Neural cell (in vitro differentiated cells): ENCODE measurements at regions not wholly inside any gene's neighbourhood (a gene's known extent, or its start where the extent isn't known, plus 50 kb on each side); places are given as distances from the start of the nearest gene placed in this dataset.

ENCODE experiments used
- H2AFZ ChIP-seq: fragments of 200-600, 300-800 bp; sonication (generic), shearing (Covaris generic); 2 replicates; pipeline ENCODE4 v1.6.0; 2014; ENCODE audit warnings: low read depth, mild to moderate bottlenecking, antibody characterized with exemption, low read length, moderate library complexity
- H3F3A ChIP-seq: fragments of 200-600 bp; shearing (Covaris generic); 2 replicates; pipeline ENCODE4 v1.6.1; 2016; ENCODE audit warnings: mild to moderate bottlenecking, moderate library complexity, mixed read lengths, antibody characterized with exemption, low read length; ENCODE audit not compliant: insufficient read depth, poor library complexity, severe bottlenecking
- H3K27ac ChIP-seq: fragments of 200-600, 300-800 bp; sonication (generic), shearing (Covaris generic); 2 replicates; pipeline ENCODE4 v1.5.1; 2014; ENCODE audit warnings: mild to moderate bottlenecking, low read length, moderate library complexity
- H3K27me3 ChIP-seq: fragments of 300-800, 200-600 bp; sonication (generic), shearing (Covaris generic); 2 replicates; pipeline ENCODE4 v1.6.0; 2014; ENCODE audit warnings: mild to moderate bottlenecking, low read depth, low read length, moderate library complexity; ENCODE audit not compliant: insufficient read depth
- H3K36me3 ChIP-seq: fragments of 300-800, 200-600 bp; sonication (generic), shearing (Covaris generic); 2 replicates; pipeline ENCODE4 v1.5.1; 2014; ENCODE audit warnings: mild to moderate bottlenecking, antibody characterized with exemption, low read length, moderate library complexity; ENCODE audit not compliant: insufficient read depth
- H3K4me2 ChIP-seq: fragments of 300-800, 200-600 bp; sonication (generic), shearing (Covaris generic); 2 replicates; pipeline ENCODE4 v1.6.0; 2014; ENCODE audit warnings: mild to moderate bottlenecking, low read length
- H3K4me3 ChIP-seq: fragments of 300-800, 200-600 bp; sonication (generic), shearing (Covaris generic); 2 replicates; pipeline ENCODE4 v1.5.1; 2014; ENCODE audit warnings: mild to moderate bottlenecking, low read length, moderate library complexity
- H3K79me2 ChIP-seq: fragments of 200-600 bp; shearing (Covaris generic); replicated peaks from 2 replicates; pipeline ENCODE4 v1.6.0; 2014; ENCODE audit warnings: mild to moderate bottlenecking, low read length, moderate library complexity; ENCODE audit not compliant: insufficient read depth
- H3K9ac ChIP-seq: fragments of 300-800, 200-600 bp; sonication (generic), shearing (Covaris generic); 2 replicates; pipeline ENCODE4 v1.6.1; 2016; ENCODE audit warnings: mild to moderate bottlenecking, low read length, mixed read lengths
- H3K9me2 ChIP-seq: fragments of 200-600 bp; shearing (Covaris generic); 2 replicates; pipeline ENCODE4 v1.6.1; 2016; ENCODE audit warnings: mild to moderate bottlenecking, low read length, mixed read lengths; ENCODE audit not compliant: insufficient read depth
- H3K9me3 ChIP-seq: fragments of 200-600, 300-800 bp; sonication (generic), shearing (Covaris generic); 2 replicates; pipeline ENCODE4 v1.6.1; 2016; ENCODE audit warnings: mild to moderate bottlenecking, mixed run types, low read length, moderate library complexity, mixed read lengths
- H4K20me1 ChIP-seq: fragments of 200-600 bp; shearing (Covaris generic); 2 replicates; pipeline ENCODE4 v1.6.1; 2016; ENCODE audit warnings: mild to moderate bottlenecking, mixed run types; ENCODE audit not compliant: insufficient read depth
- EP300 ChIP-seq: fragments of 450-650 bp; conservative IDR thresholded peaks from 2 replicates; pipeline ENCODE4 v1.6.1; 2014; ENCODE audit warnings: antibody characterized with exemption, mild to moderate bottlenecking, moderate library complexity; ENCODE audit not compliant: poor library complexity, severe bottlenecking
- EZH2 ChIP-seq: fragments of 200-600, 300-800 bp; shearing (Covaris generic), sonication (generic); IDR thresholded peaks from 2 replicates; pipeline ENCODE4 v1.6.1; 2014; ENCODE audit warnings: antibody characterized with exemption, low read length, borderline replicate concordance, mild to moderate bottlenecking; ENCODE audit not compliant: insufficient read depth, poor library complexity, severe bottlenecking
- MXI1 ChIP-seq: fragments of 450-650 bp; conservative IDR thresholded peaks from 2 replicates; pipeline ENCODE4 v1.6.1; 2014; ENCODE audit warnings: antibody characterized with exemption, mild to moderate bottlenecking; ENCODE audit not compliant: poor library complexity, severe bottlenecking
- POLR2AphosphoS5 ChIP-seq: IDR thresholded peaks from 2 replicates; pipeline ENCODE4 v1.6.1; 2012
- RAD21 ChIP-seq: fragments of 450-650 bp; conservative IDR thresholded peaks from 2 replicates; pipeline ENCODE4 v1.6.1; 2014; ENCODE audit warnings: antibody characterized with exemption, mild to moderate bottlenecking, moderate library complexity
- SMC3 ChIP-seq: fragments of 450-650 bp; conservative IDR thresholded peaks from 2 replicates; pipeline ENCODE4 v1.6.1; 2014; ENCODE audit warnings: antibody characterized with exemption, mild to moderate bottlenecking, moderate library complexity; ENCODE audit not compliant: poor library complexity
- TAF1 ChIP-seq: IDR thresholded peaks from 2 replicates; pipeline ENCODE4 v1.6.1; 2012; ENCODE audit warnings: low read depth
- TF ChIP-seq, protein P1 (sequence below): fragments of 450-650 bp; IDR thresholded peaks from 2 replicates; pipeline ENCODE4 v1.5.1; 2014; ENCODE audit warnings: antibody characterized with exemption, mild to moderate bottlenecking, moderate library complexity; ENCODE audit not compliant: poor library complexity, severe bottlenecking
- TF ChIP-seq, protein P2 (sequence below): IDR thresholded peaks from 2 replicates; pipeline ENCODE4 v1.6.1; 2012; ENCODE audit warnings: borderline replicate concordance

DNA sequence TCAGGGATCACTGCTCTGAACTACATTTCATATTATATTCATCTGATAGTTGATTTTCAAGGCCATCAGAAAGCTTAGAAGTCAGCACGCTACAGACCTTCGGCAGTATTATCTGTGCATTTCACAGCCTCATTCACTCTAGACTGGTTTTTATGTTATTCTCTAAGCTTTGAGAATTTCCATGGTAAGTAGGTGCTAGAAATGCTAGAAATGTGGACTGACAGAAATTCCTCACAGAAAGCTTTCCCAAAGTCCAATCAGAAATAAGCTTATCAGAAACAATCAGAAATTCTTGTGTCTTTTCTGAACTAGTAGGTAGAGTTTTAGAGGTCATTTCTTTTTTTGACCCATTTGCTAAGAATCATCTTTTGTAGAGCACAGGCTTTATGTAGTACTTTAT lies 176.6 kb downstream of the TMTC3 start:
- no peak overlapping the region for H3K4me3 ChIP-seq
- no peaks in the 10 kb centered on the region for H3K27me3 ChIP-seq
- no peaks in the 10 kb centered on the region for H3K9me3 ChIP-seq
- no peak overlapping the region for H3K9ac ChIP-seq
- no peak overlapping the region for H3K4me2 ChIP-seq
- no peaks in the 10 kb centered on the region for H3K9me2 ChIP-seq
- no peak overlapping the region for H2AFZ ChIP-seq
- no peaks in the 10 kb centered on the region for H4K20me1 ChIP-seq
- H3F3A ChIP-seq: no peaks in the 10 kb centered on the region
- H3K27ac ChIP-seq: no peak overlapping the region
- TF ChIP-seq MXI1: no peak
- TF ChIP-seq, protein P1, sequence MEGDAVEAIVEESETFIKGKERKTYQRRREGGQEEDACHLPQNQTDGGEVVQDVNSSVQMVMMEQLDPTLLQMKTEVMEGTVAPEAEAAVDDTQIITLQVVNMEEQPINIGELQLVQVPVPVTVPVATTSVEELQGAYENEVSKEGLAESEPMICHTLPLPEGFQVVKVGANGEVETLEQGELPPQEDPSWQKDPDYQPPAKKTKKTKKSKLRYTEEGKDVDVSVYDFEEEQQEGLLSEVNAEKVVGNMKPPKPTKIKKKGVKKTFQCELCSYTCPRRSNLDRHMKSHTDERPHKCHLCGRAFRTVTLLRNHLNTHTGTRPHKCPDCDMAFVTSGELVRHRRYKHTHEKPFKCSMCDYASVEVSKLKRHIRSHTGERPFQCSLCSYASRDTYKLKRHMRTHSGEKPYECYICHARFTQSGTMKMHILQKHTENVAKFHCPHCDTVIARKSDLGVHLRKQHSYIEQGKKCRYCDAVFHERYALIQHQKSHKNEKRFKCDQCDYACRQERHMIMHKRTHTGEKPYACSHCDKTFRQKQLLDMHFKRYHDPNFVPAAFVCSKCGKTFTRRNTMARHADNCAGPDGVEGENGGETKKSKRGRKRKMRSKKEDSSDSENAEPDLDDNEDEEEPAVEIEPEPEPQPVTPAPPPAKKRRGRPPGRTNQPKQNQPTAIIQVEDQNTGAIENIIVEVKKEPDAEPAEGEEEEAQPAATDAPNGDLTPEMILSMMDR: no peak
- TF ChIP-seq EP300: no peak
- TF ChIP-seq SMC3: no peak
- TF ChIP-seq, protein P2, sequence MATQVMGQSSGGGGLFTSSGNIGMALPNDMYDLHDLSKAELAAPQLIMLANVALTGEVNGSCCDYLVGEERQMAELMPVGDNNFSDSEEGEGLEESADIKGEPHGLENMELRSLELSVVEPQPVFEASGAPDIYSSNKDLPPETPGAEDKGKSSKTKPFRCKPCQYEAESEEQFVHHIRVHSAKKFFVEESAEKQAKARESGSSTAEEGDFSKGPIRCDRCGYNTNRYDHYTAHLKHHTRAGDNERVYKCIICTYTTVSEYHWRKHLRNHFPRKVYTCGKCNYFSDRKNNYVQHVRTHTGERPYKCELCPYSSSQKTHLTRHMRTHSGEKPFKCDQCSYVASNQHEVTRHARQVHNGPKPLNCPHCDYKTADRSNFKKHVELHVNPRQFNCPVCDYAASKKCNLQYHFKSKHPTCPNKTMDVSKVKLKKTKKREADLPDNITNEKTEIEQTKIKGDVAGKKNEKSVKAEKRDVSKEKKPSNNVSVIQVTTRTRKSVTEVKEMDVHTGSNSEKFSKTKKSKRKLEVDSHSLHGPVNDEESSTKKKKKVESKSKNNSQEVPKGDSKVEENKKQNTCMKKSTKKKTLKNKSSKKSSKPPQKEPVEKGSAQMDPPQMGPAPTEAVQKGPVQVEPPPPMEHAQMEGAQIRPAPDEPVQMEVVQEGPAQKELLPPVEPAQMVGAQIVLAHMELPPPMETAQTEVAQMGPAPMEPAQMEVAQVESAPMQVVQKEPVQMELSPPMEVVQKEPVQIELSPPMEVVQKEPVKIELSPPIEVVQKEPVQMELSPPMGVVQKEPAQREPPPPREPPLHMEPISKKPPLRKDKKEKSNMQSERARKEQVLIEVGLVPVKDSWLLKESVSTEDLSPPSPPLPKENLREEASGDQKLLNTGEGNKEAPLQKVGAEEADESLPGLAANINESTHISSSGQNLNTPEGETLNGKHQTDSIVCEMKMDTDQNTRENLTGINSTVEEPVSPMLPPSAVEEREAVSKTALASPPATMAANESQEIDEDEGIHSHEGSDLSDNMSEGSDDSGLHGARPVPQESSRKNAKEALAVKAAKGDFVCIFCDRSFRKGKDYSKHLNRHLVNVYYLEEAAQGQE: no peak
- no peak for TF ChIP-seq POLR2AphosphoS5
- no peak for TF ChIP-seq EZH2
- TF ChIP-seq RAD21: no peak
- no peak for TF ChIP-seq TAF1
- no peaks in the 10 kb centered on the region for H3K79me2 ChIP-seq
- no peaks in the 10 kb centered on the region for H3K36me3 ChIP-seq

DNA sequence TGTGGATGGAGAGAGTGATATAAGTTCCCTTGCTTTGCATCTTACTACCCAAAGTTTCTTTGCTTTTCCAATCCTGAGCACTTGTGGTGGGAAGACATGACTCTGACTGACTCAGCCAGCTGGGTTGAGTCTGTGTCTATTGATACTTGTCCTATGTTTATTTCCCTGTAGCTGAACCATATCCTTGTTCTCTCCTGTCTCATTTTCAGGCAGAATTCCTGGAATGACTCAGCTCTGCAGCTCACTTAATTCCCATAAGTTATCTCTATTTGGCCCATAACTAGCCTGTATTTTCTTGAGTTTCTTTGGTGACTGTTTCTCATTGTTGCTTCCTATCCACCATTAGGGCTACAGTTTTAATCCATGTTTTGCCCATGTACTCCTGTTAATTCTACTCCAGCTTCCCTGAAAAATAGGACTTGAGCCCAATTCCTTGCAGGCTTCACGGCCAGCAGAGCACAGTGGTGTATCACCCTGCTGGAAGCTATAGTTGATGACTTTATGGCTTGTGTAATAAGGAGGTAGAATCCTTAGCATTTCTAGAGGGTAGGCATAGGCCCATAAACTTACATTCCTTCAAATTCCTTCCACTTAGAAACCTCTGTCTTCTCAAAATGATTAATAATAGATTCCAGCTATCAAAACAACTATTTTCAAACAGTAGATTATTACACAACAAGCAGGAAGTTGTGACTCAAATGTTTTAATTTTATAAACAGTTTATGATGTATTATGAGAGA lies 183.1 kb downstream of the TMTC3 start:
- Histone ChIP-seq H3K4me2 (no peak overlapping the region), H3K27me3 (no peaks in the 10 kb centered on the region), H3K4me3 (no peak overlapping the region), H3K9me2 (no peaks in the 10 kb centered on the region), H3K79me2 (no peaks in the 10 kb centered on the region), H3K36me3 (no peaks in the 10 kb centered on the region), H3K9me3 (no peaks in the 10 kb centered on the region), H4K20me1 (no peaks in the 10 kb centered on the region), H3F3A (no peaks in the 10 kb centered on the region), H3K27ac (no peak overlapping the region), H3K9ac (no peak overlapping the region), H2AFZ (no peak overlapping the region)
- TF ChIP-seq POLR2AphosphoS5: no peak
- TF ChIP-seq, protein P2: no peak
- no peak for TF ChIP-seq RAD21
- TF ChIP-seq EZH2: no peak
- TF ChIP-seq TAF1: no peak
- TF ChIP-seq, protein P1: no peak
- no peak for TF ChIP-seq SMC3
- no peak for TF ChIP-seq MXI1
- TF ChIP-seq EP300: no peak
